GM12892 (cell line): ENCODE measurements at regions not wholly inside any gene's neighbourhood (a gene's known extent, or its start where the extent isn't known, plus 50 kb on each side); places are given as distances from the start of the nearest gene placed in this dataset.

Source experiments
- DNase-seq: peaks from one replicate; pipeline ENCODE4 v3.0.0; 2011; ENCODE audit not compliant: insufficient read length
- FAIRE-seq: peaks from 2 replicates; lab custom pipeline; 2011; peaks lifted over from hg19 to GRCh38; lab: Jason Lieb, UNC
- POLR2A ChIP-seq: IDR thresholded peaks from 2 replicates; pipeline ENCODE4 v1.6.1; 2011; ENCODE audit warnings: low read depth, low read length, control low read depth
- POLR2AphosphoS5 ChIP-seq: IDR thresholded peaks from 2 replicates; pipeline ENCODE4 v1.6.1; 2011; ENCODE audit warnings: low read depth, low read length, control low read depth
- TAF1 ChIP-seq: IDR thresholded peaks from 2 replicates; pipeline ENCODE4 v1.6.1; 2011; ENCODE audit warnings: low read depth, mild to moderate bottlenecking, control low read depth, low read length, borderline replicate concordance

DNA sequence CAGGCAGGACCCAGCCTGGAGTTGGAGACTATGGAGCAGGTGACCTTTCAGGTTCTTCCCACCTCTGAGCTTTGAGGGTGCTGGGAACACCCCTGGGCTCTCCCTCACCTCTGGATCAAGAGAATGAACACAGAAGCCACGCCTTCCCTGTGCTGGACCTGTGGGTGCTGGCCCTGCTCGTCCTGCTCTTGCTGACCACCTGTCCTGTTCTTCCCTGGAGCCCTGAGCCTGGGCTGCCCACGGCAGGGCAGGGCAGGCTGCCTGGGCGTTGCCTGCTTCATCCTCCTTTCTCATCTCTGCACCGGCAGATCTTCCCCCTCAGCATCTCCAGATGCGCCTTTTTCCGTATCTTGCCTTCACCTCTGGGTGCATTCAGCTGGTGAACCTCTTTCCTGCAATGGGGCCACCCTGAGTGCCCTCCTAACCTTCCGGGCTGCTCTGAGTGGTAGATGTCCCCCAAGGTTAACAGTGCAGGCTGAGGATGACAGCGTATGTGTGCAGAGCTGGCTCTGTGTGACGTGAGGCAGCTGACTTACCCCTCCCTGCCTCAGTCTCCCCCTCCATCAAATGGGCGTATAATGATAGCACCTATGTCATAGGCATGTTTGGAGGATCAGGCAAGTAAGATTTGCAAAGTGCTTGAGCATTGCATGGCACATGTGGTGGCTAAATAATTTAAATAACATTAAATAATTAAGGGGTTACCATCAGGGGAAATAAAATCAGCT lies 225.8 kb upstream of the CIBAR2 start:
- FAIRE-seq: no peak
- no peak for DNase-seq
- TF ChIP-seq TAF1 (no peak), POLR2A (no peak), POLR2AphosphoS5 (no peak)

DNA sequence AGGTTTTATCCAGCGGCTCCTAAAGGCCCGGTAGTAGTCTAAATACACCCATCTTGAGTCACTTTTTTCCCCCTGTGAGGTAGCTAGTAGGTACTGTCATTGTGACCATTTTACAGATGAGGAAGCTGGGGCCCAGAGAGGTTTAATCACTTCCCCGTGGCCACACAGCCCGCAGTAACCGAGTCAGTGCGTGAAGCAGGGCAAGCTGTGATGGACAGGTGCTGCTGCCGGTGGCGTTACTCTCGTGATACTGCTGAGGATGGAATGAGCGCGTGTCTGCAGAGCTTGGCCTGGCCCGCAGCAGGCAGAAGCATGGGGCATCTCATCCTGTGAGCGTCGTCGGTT lies 226.3 kb upstream of the CIBAR2 start:
- FAIRE-seq (no peak), DNase-seq (no peak)
- no peak for TF ChIP-seq POLR2AphosphoS5
- TF ChIP-seq POLR2A: no peak
- no peak for TF ChIP-seq TAF1

DNA sequence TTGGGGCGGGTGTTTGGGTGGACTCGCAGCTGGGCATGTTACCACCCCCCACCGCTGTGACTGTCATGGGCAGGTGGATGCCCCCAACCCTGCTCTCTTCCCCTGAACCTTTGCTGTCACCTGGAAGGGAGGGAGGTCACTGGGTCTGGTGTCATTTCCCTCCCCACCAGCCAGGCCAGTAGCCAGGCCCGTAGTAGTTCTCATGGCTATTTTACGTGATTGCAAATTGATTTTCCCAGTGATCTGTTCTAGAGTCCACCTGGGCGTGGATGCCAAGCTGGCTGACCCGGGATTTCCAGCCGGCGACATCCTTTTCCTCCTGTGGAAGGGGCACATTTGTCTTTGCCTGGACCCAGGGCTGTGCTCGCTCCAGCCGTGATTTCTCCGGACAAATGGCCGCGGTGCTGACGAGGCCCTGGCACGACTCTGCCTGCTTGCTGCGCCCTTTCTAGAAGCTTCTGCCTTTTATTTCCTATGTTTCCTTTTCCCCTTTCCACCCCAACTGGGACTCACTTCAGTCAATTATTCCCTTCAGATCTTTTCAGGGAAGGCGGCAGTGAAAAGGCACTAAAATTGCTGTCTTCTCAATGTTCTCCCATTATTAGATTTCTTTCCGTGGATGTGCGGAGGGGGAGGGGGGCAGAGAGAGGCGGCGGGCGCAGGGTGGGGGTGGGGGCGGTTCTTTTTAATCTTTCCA lies 226.9 kb upstream of the CIBAR2 start:
- DNase-seq (no peak), FAIRE-seq (no peak)
- TF ChIP-seq POLR2A (no peak), TAF1 (no peak), POLR2AphosphoS5 (no peak)

DNA sequence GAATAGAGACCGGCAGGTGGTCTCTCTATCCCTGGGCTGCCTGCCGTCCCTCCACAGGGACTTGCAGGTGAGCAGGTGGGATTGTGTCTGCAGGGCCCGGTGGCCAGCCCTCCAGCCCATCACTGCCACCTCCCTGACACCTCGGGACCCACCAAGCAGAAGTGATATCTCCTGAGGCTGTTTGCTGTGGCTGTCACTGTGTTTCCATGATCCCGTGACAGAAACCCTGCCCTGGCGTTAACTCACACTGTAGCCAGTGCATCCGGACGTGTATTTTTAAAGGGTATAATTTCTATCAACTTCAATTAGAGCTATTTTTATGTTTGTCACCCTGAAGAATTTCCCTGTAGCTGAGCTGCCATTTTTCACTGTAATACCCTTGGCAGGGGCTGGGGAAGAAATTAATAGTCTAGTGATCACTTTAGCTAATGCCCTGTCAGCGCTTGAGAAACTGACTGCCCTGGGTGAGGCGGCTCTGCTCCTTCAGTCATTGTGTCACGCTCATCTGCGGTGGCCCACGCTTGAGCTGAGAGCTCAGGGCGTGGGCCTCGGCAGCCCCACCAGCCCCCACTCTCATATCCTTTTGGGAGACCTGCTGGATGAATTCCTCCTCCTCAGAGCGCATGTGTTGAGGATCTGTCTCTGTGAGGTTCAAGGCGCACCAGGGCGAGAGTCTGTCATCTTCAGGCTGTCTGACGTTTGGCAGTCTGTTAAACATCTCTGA lies 229.9 kb upstream of the CIBAR2 start:
- DNase-seq (no peak), FAIRE-seq (no peak)
- TF ChIP-seq TAF1: no peak
- no peak for TF ChIP-seq POLR2A
- no peak for TF ChIP-seq POLR2AphosphoS5

DNA sequence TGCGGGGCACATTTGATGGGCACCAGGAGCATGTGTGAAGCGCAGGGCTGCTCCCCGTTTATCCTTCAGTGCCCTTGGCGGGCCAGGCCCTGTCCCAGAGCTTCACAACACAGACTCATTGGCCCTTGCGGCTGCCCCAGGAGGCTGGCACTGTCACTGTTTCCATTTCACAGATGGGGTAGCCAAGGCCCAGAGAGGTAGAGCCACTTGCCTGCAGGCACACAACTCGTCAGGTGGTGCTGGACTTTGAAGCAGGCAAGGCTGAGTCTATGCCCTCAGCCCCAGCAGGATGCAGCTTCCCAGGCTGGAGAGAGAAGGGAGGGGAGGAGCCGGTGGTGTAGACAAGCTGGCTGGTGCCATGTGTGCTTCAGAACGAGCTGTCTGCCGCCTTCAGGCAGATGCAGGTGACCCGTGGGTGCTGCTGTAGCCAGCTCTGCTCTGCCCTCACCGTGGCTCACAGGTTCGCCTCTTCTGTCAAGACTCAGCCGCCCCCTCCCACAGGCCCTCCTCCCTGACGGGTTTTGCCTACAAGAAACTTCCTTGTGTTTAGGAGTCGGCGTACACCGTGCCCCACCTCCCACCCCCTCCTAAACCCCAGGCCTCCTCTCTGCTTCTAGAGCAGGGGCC lies 232.3 kb upstream of the CIBAR2 start:
- no peak for DNase-seq
- FAIRE-seq: no peak
- no peak for TF ChIP-seq POLR2A
- no peak for TF ChIP-seq POLR2AphosphoS5
- TF ChIP-seq TAF1: no peak

DNA sequence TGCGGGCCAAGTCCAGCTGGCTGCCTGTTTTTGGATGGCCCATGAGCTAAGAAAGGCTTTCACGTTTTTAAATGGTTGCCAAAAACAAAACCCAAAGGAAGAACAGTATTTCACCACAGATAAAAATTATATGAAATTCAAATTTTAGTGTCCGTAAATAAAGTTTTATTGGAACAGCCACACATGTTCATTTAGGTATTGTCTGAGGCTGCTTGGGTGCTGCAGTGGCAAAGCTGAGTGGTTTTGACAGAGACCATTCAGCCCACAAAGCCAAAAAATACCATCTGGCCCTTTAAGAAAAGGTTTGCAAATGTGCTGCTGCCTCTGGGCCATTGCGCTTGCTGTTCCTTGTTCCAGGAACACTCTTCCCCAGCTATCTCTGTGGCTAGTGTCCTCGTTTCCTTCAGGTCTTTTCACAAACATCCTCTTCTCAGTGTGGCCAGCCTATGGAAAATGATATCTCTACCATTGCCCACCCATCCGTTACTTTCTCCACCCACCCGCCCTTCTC lies 232.9 kb upstream of the CIBAR2 start:
- FAIRE-seq (no peak), DNase-seq (no peak)
- TF ChIP-seq POLR2A: no peak
- no peak for TF ChIP-seq POLR2AphosphoS5
- TF ChIP-seq TAF1: no peak

DNA sequence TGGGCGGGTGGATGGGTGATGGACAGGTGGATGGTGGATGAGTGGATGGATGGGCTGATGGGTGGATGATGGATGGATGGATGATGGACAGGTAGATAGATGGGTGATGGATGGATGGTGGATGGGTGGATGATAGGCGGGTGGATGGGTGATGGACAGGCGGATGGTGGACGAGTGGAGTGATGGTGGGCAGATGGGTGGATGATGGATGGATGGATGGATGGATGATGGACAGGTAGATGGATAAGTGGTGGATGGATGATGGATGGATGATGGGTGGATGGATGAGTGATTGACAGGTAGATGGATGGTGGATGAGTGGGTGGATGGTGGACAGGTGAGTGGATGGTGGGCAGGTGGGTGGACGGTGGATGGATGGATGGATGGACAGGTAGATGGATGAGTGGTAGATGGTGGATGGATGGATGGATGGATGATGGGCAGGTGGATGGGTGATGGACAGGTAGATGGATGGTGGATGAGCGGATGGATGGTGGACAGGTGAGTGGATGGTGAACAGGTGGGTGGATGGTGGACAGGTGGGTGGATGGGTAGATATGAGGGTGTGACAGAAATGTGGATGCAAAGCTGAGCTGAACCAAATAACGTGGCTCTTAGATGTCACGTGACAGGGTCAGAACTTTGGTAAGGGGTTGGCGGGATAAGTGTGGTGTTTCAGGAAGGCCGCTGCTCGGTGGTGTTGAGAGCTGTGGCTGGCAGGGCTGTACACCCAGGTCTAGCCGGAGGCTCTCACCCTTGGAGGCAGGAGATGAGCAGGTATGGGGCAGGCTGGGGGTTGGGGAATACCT lies 234.3 kb upstream of the CIBAR2 start:
- TF ChIP-seq POLR2A (no peak), TAF1 (no peak), POLR2AphosphoS5 (no peak)
- no peak for DNase-seq

DNA sequence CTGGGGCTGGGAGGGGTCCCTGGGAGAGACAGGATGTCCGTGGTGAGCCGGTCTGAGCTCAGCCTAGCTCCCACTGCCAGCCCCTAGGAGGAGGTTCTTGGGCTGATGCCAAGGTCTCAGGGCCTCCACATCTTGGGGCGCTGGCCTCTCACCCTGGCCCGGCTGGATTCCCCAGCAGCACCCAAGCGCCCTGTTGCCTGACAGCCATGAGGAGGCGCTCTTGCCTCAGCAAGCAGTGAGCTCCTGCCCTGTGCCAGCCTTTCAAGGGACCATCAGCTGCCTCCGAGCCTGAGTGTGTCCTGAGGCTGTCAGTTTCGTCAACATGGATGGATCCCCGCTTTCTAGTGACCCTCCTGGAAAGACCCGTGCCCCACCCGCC lies 234.9 kb upstream of the CIBAR2 start:
- no peak for TF ChIP-seq TAF1
- no peak for TF ChIP-seq POLR2A
- TF ChIP-seq POLR2AphosphoS5: no peak
- DNase-seq (no peak), FAIRE-seq (no peak)

More for the DNA sequence above, 234.3 kb upstream of the CIBAR2 start:
- no peak for FAIRE-seq

DNA sequence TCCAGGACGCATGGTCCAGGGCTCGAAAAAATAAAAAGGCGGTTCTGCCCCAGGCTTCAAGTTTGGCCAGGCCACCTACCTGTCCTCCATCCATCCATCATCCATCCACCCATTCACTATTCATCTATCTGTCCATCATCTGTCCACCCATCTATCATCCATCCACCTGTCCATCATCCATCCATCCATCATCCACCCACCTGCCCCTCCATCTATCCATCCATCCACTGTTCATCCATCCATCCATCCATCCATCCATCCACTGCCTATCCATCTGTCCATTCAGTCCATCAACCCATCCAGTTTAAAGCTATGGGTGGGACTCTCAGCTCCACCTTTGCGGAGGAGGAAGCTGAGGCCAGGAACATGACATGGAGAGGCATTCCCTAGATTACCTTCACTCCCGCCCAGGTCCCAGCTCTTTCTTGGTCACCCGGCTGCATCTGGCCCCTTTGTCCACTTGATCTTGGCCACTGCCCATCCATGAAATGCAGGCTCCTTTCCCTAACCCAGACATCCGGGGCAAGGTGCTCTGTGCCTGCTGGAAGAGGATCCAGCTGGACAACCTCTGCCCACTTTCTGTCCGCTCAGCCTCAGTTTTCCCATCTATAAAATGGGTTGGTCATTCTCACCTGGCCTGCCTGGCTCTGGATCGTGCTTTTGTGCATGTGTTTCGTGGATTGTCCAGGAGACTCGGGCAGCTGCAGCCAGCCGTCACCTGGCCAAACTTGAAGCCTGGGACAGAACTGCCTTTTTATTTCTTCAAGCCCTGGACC lies 236.0 kb upstream of the CIBAR2 start:
- DNase-seq (no peak), FAIRE-seq (no peak)
- TF ChIP-seq TAF1: no peak
- TF ChIP-seq POLR2A: no peak
- no peak for TF ChIP-seq POLR2AphosphoS5

DNA sequence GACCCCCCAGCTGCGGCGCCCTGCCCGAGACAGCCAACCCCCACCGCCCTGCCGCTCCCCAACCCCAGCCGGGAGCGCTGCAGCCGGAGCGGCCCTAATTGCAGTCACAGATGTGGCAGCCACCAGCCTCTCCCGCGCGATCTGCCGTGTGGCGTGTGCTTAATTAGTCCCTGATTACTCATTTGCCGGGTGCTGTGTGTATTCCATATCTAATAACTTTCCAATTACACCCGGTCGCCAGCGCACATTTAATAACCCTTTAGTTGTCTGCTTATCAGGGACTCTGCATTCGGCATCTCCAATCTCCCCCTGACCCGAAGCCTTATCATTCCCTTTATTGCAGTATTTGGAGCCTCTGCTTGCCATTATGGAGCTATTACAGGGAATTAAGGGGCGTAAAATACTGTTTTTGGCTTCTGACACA lies 236.7 kb upstream of the CIBAR2 start:
- DNase-seq: no peak
- TF ChIP-seq TAF1 (no peak), POLR2AphosphoS5 (no peak), POLR2A (no peak)
- no peak for FAIRE-seq
